ENCODE measurements at regions not wholly inside any gene's neighbourhood (a gene's known extent, or its start where the extent isn't known, plus 50 kb on each side); places are given as distances from the start of the nearest gene placed in this dataset.
A peak's percentile ranks its signal among the peaks of the same experiment; 100 is the strongest.

DNA sequence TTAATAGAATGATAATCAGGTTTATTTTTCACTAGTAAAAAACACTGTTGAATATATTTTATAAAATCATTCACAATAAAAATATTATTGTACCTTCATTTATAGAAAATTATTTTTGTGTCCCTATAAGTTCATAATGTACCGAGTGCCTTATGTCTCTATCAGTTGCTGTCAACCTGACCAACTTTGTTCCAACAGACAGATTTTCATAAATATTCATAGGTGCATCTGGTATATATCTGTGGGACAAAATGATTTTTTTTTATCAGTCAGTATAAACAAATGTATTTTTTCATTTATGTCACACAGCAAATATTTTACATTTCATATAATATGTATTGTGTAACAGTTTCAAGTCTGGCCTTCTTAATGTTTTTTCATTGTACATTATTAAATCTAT lies 195.9 kb downstream of the HGF start:
- no peak for DNase-seq (ENCODE audit: low read depth)
- no peak overlapping the region for H3K4me3 ChIP-seq (ENCODE audit: low read length)
- TF ChIP-seq, protein P1, sequence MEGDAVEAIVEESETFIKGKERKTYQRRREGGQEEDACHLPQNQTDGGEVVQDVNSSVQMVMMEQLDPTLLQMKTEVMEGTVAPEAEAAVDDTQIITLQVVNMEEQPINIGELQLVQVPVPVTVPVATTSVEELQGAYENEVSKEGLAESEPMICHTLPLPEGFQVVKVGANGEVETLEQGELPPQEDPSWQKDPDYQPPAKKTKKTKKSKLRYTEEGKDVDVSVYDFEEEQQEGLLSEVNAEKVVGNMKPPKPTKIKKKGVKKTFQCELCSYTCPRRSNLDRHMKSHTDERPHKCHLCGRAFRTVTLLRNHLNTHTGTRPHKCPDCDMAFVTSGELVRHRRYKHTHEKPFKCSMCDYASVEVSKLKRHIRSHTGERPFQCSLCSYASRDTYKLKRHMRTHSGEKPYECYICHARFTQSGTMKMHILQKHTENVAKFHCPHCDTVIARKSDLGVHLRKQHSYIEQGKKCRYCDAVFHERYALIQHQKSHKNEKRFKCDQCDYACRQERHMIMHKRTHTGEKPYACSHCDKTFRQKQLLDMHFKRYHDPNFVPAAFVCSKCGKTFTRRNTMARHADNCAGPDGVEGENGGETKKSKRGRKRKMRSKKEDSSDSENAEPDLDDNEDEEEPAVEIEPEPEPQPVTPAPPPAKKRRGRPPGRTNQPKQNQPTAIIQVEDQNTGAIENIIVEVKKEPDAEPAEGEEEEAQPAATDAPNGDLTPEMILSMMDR (conservative IDR thresholded peaks at IDR 0.05; ENCODE audit: low read length), result no peak

DNA sequence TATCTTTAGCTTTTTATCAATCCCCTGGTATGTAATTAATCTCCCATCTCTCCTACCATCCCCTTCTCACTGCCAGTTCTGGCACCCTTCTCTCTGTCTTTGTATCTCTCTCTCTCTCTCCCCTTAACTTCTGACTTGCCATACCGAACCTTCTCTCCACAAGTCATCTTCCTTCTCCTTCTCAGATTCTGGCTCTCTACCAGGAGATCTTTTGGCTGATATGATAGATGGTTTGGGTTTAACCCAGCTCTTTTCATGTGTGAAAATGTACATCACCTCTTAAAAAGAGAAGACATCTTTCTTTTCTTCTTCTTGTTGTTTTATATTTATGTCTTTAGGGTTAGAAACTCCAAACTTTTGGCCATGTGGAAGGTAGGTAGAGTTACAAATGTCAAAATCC lies 196.7 kb downstream of the HGF start:
- TF ChIP-seq, protein P1 (conservative IDR thresholded peaks at IDR 0.05; ENCODE audit: low read length), result no peak
- H3K4me3 ChIP-seq (ENCODE audit: low read length), result no peak overlapping the region
- no peak for DNase-seq (ENCODE audit: low read depth)

DNA sequence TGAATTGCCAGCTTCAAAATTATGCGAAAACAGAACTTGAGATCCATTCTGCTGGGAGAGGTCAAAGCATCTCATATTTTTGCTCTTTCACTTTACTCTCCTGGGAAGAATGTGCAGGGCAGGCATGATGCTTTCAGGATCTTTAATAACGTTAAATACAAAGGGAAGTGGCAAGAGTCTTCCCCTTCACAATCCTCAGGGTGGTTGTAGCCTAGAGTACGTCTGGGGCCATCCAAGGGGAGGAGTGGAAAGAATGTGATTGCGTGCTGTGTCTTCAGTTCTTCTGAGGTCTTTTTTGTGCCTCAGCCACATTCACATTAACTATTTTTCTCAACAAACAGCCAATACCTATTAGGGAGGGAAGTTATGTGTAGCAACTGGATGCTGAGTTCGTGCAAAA lies 207.3 kb downstream of the HGF start:
- DNase-seq (ENCODE audit: low read depth), result peak; percentile 5
- H3K4me3 ChIP-seq (ENCODE audit: low read length), result no peak overlapping the region
- TF ChIP-seq, protein P1 (conservative IDR thresholded peaks at IDR 0.05; ENCODE audit: low read length), result no peak

DNA sequence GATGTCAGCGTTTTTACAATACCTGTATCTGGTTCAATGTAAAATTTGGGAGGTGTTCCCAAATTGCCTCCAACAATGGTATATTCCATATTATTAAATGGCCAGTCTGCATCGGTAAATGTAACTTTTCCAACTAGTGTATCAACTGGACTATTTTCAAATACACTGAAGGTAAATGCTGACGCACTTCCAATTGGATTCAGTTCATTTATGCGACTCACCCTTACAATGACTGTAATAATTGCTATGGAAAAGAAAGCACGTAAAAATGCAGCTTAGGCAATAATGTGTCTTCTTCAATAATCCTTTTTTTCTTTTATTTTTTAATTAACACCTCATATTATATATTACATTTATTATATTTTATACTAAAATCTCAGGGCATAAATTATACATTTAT lies 209.1 kb downstream of the HGF start:
- no peak for DNase-seq (ENCODE audit: low read depth)
- TF ChIP-seq, protein P1 (conservative IDR thresholded peaks at IDR 0.05; ENCODE audit: low read length), result no peak

DNA sequence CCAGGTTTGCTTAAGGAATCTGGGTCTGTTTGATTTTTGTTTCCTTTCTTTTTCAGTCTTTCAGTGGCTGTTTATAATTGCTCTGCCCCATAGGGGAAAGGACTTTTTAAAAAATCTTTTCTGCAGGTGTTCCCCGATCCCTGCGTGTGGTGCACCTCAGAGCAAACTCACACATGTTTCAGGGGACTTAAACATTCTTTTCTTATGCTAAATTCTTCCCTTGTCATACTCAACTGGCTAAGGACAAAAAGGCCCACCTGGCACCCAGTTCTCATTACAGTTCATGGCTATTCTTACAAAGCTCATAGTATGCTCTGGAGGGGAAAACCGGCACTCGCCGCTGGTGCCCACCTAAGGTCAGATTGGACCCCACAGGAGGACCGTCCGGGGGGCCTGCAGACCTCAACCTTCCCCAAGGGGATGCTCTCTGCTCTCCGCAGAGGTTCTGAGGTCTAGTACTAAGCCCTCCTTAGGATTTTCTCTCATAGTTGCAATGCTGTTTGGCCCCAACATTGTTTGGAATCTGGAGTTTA lies 220.3 kb downstream of the HGF start:
- no peak for DNase-seq (ENCODE audit: low read depth)
- TF ChIP-seq, protein P1 (conservative IDR thresholded peaks at IDR 0.05; ENCODE audit: low read length), result no peak
- H3K4me3 ChIP-seq (ENCODE audit: low read length), result no peak overlapping the region

More for the DNA sequence above, 209.1 kb downstream of the HGF start:
- no peak overlapping the region for H3K4me3 ChIP-seq (ENCODE audit: low read length)

DNA sequence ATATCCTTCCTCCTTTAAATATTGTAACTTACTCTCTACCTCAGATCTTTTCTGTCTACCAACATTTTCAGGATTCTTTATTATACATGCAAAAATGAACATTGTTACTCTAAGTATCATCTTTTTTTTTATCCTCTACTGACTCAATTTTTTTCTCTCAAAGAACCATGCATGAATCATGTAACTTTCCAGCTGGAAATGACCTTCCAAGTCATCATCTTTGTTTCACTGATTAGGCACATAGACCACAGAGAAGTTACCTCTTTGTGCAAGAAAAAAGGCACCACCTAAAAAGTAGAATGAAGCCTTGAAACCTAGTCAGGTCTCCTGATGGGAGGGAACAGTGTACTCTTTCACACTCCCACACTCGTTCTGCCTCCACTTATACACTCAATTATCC lies 234.9 kb downstream of the HGF start:
- TF ChIP-seq, protein P1 (conservative IDR thresholded peaks at IDR 0.05; ENCODE audit: low read length), result no peak
- no peak for DNase-seq (ENCODE audit: low read depth)

DNA sequence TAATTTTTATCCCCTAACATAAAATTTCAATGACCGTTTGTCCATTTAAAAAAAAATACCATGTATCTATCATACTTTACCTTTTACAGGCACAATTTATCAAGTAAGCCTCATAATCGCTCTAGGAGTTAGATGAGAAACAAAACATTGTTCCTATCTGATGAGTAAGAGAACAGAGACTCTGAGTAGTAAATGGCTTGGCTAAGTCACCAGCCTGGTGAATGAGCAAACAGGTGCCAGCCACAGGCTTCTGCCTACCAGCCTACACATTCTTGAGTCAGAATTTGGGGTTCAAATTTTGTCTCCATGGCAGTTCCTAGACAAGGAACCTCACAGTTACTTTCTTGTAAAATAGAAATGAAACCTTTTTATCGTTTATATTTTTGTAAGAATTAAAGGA lies 235.4 kb downstream of the HGF start:
- no peak overlapping the region for H3K4me3 ChIP-seq (ENCODE audit: low read length)
- DNase-seq (ENCODE audit: low read depth), result no peak
- TF ChIP-seq, protein P1 (conservative IDR thresholded peaks at IDR 0.05; ENCODE audit: low read length), result no peak

More for the DNA sequence above, 234.9 kb downstream of the HGF start:
- H3K4me3 ChIP-seq (ENCODE audit: low read length), result no peak overlapping the region

Data from AG10803 (cell line).